GM18520 (cell line): ENCODE measurements at regions not wholly inside any gene's neighbourhood (a gene's known extent, or its start where the extent isn't known, plus 50 kb on each side); places are given as distances from the start of the nearest gene placed in this dataset.
"Not testable (repeated sequence)": the region's sequence is repeated elsewhere in the genome, so short reads cannot be mapped to it uniquely, and the experiment has no call there.

Source experiments
- ATAC-seq: cut with Tn5 transposase; IDR thresholded peaks from one replicate; pipeline ENCODE4 v1.9.1; 2021; ENCODE audit not compliant: unreplicated experiment

DNA sequence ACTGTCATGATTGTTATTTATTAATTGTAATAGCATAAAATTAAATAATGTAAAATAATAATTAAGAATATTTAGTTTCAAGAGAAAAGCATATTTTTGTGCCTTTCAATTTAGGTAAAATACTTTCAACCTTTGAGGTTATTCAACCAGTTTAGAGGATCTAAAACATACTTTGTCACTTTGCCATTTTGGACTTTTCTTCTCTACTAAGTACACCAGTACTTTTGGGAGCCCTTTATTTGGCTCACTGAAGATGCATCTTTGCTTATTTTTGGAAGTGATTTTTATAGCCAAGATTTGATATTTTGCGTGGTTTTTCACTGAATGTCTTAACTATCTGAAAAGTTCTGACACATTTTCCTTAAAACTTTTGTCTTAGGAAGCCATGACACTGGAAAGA is 860.5 kb downstream of the SORCS1 start:
- no peak for ATAC-seq

DNA sequence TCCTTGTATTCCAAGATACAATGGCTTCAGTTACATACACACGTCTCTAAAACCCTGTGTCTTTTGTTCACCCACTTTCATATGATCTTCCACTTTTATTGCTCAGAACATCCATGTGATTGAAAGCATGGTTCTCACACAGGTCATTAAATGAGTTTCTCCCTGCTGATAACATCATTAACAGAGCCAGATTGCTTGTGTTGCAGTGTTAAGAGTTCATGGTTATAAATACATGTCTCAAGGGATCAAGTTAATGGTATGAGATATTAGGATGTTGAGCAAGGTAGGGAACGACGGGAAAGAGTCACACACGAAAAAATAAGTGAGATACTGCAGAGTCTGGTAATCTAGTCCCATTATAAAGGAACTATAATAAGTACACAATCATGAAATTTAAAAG is 861.5 kb downstream of the SORCS1 start:
- ATAC-seq = no peak

GRCh38 chr10:106301146-106301545 is 863.4 kb downstream of the SORCS1 start:
- ATAC-seq = no peak

GRCh38 chr10:106296750-106297392 is 867.6 kb downstream of the SORCS1 start:
- ATAC-seq = no peak

- no peak for ATAC-seq
Measured at GRCh38 chr10:106284802-106285587, 879.5 kb downstream of the SORCS1 start.

DNA sequence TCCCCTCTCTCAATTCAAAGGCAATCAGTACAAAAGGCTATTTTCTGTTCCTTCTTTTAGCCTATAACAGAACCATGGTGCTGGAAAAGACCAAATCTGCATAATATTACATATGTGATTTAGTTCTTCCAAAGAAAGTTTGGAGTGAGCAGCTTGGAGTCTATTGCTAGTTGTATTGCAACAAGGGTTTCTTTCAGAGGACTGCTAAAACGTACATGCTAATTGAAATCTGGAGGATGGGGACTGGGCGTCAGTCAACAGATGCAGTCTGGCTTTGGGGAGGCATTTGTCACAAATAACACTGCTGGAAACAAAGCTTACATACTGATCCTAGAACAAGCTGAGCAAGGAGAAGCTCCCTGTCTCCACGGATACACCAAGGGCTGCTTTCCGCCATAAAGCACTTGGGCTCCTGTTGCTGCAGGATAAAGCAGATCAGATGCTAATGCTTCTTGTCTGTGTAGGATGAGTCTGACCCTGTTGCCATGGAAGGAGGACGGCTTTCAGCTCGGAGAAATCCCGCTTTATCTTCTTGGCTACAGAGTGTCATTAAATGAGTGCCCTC is 883.5 kb downstream of the SORCS1 start:
- no peak for ATAC-seq

DNA sequence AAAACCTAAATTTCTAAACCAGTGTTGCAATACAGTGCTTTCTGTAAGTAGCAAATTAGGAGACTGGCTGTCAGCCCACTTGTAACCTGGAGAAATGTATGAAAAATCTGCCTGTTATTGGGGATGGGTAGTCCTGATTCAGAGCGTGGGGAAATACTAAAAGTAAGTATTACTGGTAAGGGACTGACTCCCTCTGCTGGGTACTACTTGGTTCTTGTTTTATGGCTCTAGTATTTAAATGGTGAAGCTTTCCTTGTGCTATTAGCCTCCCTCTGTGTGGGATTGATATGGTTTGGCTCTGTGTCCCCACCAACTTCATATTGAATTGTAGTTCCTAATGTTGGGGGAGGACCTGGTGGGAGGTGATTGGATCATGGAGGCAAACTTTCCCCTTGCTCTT is 886.1 kb downstream of the SORCS1 start:
- no peak for ATAC-seq

DNA sequence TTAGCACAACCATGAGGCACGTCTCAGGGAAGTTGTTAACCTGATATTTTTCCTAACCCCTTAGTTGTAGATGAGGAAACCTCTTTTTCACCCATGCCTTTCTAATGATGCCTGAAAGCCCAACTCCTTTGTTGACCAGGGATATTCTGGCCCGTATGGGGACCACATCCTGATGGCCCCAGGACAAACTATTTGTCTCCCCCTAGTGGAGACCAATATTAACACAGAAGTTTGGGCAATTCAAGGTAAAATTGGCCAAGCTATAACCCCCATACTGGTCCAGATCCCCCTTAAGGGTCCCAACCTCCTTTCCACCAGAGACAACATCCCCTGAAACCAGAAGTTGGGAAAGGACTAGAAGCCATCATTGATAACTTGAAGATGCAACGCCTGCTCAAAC is 893.3 kb downstream of the SORCS1 start:
- no peak for ATAC-seq

DNA sequence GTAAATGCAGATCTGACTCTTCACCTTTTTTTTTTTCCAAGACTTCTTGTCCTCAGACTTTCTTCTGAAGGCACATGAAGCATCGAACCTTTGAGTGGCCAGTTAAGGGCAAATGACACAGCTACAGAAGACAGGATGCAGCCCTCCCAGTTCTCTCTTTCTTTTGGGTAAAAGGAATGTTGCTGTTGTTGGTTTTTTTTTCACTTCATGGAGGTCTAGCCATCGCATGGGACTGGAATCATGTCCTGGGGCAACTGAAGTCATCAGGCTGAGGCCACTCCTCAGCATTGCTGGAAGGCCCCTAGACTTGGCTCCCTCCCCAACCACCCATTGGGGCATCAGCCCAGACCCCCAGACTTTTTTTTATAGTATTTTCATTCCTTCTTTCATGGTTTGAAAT is 896.5 kb downstream of the SORCS1 start:
- no peak for ATAC-seq

- no peak for ATAC-seq
Measured at GRCh38 chr10:106267591-106267990, 896.9 kb downstream of the SORCS1 start.

GRCh38 chr10:106257432-106257831 is 907.1 kb downstream of the SORCS1 start:
- not testable (repeated sequence) for ATAC-seq

DNA sequence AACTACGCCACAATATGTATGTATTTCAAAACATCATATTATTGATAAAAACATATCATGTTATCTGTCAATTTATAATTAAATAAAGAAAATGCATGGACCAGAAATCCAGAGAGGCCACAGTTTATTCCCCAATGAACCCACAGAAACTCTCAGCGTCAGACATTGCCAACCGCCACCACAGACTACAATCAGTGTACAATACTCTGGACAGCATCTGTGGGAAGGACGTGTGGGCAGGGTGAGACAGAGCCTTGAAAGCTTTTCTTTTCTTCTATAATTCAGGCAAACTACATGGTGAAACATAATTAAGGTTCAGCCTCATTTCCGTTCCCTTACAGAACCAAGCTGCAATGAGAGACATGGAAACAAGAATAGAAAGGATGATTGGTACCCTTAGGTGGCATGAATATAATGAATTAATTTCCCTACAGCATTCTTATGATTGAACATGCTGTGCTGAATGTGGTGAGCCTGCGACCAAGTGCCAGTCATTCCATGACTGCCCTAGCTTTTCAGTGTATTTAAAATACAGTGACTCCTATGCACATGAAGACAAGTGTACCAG is 909.3 kb downstream of the SORCS1 start:
- no peak for ATAC-seq

DNA sequence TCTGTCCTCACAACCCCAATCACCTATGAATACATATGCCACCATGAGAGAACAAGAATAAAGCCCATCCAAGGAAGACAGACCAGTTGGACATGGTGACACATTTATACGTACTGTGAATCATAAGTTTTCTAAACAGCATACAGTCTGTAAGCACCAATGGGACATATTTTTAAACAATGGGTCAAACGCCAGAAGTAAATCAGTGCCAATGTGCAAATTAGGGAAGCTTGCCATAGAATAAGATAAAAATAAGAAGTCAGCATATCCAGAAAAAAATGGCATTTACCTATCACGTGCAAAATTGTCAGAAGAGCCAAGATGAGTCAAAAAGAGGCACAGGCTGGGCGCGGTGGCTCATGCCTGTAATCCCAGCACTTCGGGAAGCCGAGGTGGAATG is 910.4 kb downstream of the SORCS1 start:
- ATAC-seq = no peak

GRCh38 chr10:106252541-106252940 is 912.0 kb downstream of the SORCS1 start:
- no peak for ATAC-seq

DNA sequence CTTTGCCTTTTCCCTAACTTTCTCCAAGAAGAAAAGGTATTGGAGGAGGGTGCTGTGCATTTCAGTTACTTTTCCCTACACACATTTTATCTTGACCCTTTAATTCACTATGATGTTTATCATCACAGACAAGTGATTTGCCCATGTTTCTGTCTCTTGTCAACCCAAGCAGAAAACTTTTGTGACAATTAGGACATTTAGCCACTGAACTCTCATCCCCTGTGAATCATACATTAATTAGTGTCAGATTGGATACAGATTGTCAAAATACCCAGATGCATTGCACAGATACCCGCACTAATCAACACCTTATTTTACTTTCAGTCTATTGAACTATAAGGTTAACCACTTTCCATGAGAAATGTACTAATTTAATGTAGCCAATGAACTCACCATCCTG is 912.9 kb downstream of the SORCS1 start:
- ATAC-seq = no peak

GRCh38 chr10:106242301-106242700 is 922.2 kb downstream of the SORCS1 start:
- ATAC-seq = no peak

- no peak for ATAC-seq
Measured at GRCh38 chr10:106226828-106227227, 937.7 kb downstream of the SORCS1 start.

DNA sequence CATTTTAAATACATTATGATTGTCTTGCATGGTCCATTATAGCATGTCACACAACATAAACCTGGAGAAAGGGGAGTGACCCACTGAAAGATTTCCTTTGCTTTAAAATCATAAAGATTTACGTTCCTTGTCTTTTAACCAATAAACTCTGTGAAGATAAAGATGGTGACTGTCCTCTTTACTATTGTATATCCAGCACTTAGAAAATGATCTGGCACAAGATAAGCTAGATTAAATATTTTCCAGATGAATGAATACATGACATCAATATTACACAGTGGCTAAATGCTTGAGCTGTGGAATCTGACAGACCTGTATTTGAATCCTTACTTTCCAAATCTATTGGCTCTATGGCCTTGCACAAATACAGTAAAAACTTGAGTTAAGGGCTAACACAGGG is 938.4 kb downstream of the SORCS1 start:
- no peak for ATAC-seq

- no peak for ATAC-seq
Measured at GRCh38 chr10:106224676-106225075, 939.8 kb downstream of the SORCS1 start.

GRCh38 chr10:106217627-106218026 is 946.9 kb downstream of the SORCS1 start:
- no peak for ATAC-seq

GRCh38 chr10:106216085-106216484 is 948.4 kb downstream of the SORCS1 start:
- ATAC-seq = no peak

- ATAC-seq = no peak
Measured at GRCh38 chr10:106214243-106214642, 950.3 kb downstream of the SORCS1 start.
